NCI-H2196 (cell line): ENCODE measurements at regions not wholly inside any gene's neighbourhood (a gene's known extent, or its start where the extent isn't known, plus 50 kb on each side); places are given as distances from the start of the nearest gene placed in this dataset.

Source experiments
- DNase-seq: peaks from one replicate; lab custom pipeline; 2025; ENCODE audit not compliant: unreplicated experiment; lab: John Stamatoyannopoulos, UW

- no peak for DNase-seq
These were observed 88.6 kb downstream of the KLF12 start for GRCh38 chr13:74045583-74045982.

- DNase-seq: no peak
These were observed 91.0 kb downstream of the KLF12 start for GRCh38 chr13:74043237-74043636.

DNA sequence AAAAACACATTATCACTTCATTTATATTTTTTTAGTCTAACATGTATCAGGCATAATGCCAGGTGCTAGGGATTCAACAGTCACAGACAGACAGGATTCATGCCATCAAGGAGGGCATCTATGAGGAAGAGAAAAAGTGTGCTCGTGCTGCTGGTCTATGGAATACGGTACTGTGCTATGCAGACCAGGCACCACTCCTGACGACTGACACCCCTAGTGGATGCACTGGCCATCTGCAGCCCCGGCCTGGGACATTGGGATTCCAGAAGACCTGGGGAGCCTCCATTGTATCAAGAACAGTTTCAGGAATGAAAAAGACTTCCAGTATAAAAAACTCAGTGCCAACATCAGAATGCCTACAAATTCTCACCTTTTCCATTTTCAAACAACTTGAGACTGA, 94.0 kb downstream of the KLF12 start:
- no peak for DNase-seq

- DNase-seq: no peak
These were observed 94.5 kb downstream of the KLF12 start for GRCh38 chr13:74039667-74040066.

DNA sequence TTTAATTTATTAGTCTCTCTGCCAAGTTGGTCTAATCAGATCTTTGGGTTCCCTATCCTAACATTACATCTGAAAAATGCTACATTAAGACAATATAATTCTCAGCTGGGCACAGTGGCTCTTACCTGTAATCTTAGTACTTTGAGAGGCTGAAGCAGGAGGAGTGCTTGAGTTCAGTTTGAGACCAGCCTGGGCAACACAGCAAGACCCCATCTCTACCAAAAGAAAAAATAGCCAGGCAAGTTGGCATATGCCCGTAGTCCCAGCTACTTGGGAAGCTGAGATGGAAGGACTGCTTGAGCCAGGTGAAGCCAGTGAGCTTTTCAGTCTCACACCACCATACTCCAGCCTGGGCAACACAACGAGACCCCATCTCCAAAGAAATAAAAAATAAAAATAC, 95.0 kb downstream of the KLF12 start:
- DNase-seq: no peak

DNA sequence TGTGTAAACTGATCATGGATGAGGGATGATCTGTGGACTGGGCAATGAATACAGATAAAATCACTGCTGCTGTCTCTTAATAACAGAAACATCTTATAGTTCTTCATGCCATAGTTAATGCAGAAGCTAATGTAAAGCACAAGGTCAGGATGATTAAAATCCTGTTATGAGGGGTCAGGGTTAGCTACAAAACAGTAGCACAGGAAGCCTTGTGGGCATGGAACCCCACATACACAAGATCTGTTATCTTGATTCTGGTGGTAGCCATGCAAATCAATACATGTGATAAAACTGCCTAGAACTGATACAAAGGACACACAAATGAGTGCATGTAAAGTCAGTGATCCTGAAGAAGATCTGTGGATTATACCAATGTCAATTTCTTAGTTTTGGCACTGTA, 96.4 kb downstream of the KLF12 start:
- DNase-seq: no peak

DNA sequence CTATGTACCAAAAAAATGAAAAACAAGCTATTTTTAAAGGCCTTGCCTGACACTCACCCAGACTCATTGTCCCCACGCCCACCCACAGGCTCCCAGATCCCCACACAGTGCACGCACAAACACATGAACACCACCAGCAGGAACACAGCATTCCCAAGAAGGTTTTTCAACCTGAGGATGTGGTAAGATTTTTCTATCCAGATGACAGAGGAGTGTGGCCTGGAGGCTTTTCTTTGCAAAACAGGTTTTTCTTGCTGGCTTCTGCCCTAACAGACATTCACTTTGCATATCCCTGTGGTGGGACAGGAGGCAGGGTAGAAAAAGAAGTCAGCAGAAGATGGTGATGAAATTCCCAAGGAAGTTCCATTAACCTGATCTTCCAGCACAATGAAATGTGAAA, 97.8 kb downstream of the KLF12 start:
- DNase-seq: no peak

DNA sequence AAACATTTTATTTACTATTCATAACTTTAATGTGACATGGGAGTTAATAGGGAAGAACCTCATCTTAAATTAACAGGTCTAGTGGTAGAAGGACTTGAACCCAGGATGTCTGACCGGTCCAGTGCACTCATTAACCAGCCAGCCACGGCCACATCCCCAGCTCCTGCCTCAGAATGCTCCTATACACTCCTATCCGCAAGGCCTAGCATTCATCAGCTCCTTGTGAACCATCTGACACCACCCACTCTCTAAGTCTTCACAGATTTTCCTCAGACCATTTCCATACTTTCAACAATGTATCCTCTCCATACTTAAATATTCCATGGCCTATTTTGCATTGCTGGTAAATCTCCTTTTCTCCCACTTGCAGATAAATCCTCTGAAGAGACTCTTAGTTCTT, 98.3 kb downstream of the KLF12 start:
- no peak for DNase-seq

- no peak for DNase-seq
These were observed 101.9 kb downstream of the KLF12 start for GRCh38 chr13:74032325-74032724.

DNA sequence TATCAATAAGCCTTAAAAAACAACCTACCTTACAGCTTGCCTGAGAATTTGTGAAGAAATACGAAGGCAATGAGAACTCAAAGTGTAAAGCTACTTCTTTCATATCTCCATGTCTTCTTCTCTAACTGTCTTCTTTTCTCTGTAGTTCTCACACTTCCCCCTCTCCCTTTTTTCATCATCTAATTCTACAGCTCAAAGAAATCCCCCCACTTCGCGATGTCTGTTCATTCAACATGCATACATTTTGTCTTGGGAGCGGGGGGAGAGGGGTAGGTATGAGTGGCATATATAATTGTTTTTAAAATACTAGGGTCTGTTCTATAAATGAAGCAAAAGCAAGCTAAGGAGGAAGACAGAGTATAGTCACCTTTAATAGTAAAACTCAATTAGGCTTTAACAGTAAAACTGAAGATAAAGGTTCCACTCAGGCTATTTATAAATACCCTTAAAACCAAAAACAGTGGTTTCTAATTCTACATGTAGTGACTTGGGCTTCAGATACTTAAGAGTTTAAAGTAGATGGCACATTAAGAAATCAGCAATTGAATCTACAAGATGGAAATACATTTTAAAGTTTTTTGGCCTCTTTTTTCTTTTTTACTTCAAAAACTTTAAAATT, 106.9 kb downstream of the KLF12 start:
- no peak for DNase-seq

DNA sequence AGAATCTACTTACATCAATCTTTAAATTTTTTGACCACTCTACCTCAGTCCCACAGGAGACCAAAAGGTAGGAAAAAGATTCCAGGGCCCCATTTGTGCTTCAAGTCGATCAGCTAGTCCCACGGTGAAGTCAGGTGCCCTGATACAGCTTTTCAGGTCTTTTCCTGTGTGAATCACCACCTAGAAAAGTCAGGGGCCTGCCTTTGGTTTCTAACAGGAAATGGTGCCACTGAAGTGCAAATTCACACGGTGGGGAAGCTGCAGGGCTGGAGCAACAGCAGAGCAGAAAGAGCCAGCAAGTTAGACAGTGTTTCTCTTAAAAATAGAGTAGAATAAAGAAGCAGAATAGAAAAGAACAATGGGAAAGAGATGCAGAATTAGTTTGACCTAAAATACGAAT, 107.5 kb downstream of the KLF12 start:
- no peak for DNase-seq

GRCh38 chr13:74025369-74025768, 108.8 kb downstream of the KLF12 start:
- no peak for DNase-seq

- no peak for DNase-seq
These were observed 109.3 kb downstream of the KLF12 start for GRCh38 chr13:74024856-74025255.

GRCh38 chr13:74024314-74024713, 109.9 kb downstream of the KLF12 start:
- DNase-seq: no peak

GRCh38 chr13:74023484-74023883, 110.7 kb downstream of the KLF12 start:
- no peak for DNase-seq

- DNase-seq: no peak
These were observed 112.7 kb downstream of the KLF12 start for GRCh38 chr13:74021505-74021904.

- DNase-seq: no peak
These were observed 116.2 kb downstream of the KLF12 start for GRCh38 chr13:74018062-74018431.

DNA sequence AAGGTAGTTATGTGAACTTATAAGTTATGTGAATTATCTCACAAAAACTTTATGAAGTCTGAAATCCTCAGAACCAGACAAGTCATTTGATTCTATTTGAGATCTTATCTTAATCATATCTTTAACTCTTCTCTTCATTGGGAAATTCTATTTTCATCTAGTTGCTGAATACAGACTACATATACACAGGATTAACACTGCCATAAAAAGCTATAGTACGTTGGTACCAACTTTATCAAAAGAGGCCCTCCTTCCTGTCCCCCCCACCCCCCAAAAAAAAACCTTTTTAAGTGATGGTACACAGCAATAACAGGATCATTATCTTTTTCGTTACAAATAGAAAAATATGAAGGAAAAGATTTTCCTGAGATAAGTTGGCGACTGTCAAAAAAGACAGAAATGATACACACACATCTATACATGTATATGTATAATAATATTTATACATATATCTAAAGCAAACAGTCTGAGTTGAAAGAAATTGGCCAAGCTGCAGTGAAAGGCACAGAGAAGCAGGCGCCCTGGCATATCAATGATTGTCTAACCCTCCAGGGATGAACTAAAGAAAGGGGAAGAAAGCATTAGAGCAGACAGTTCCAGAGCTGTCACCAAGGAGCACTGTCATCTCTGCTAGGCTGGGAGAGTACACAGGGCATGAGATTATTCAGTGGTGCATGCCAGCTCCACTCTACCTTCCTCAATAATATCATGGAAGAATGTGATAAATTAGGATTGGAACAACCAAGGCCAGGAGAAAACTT, 116.7 kb downstream of the KLF12 start:
- DNase-seq: no peak

DNA sequence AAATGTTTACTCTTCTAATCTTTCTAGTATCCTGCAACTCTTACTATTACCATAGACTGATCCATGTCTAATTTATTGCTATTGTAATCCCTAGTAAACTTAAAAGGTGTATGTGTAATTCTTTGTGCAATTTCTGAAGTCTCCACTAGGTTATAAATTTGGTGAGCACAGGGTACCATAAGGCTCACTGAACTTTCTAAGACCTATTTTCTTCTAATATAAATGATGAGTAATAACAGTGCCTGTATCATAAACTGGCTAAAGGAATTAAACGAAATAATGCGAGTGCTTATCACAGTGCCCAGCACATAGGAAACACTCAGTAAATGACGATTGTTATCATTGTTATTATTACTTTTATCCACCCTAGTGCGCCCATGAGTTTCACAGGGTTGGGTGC, 119.1 kb downstream of the KLF12 start:
- DNase-seq: no peak

GRCh38 chr13:74009100-74009668, 125.0 kb downstream of the KLF12 start:
- no peak for DNase-seq

GRCh38 chr13:74006666-74007065, 127.5 kb downstream of the KLF12 start:
- no peak for DNase-seq

DNA sequence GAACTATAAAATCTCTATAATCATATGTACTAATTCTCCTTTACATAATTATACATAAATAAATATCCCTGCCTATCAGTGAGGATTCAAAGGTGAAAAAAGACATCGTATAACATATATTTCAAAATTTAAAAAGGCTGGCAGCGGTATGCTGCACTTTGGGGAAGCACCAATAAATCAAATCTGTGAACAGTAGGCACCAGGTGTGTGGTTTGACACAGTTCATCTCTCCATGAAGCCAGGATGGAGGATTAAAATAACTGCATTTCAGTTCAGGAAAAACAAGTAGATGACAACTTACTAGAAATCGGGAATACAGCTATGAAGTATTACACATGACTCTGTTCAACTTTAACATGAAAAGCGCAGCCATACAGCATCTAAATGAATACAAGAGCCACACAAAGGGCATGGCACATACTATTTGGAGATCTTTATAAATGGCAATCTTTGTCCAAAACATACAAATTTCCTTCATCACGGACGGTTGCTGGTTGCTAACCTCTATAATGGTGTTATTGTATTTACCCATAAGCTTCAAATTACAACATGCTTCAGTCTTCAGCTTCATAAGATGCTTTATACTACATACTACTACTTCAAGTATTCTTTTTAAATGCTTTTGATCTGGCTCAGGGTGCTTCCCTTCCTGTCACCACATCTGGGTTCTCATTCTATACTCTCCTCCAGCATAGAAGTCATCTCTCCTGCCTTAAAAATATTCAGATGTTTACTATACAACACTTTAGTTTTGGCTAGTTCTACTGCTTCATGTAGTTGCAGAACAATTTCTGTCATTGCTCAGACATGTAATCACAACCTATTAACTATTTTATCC, 128.7 kb downstream of the KLF12 start:
- no peak for DNase-seq
